GM12878 (cell line): ENCODE measurements at regions not wholly inside any gene's neighbourhood (a gene's known extent, or its start where the extent isn't known, plus 50 kb on each side); places are given as distances from the start of the nearest gene placed in this dataset.

Experiments
- ATAC-seq: fragments of 200-7000 bp; cut with Tn5 transposase; 3 replicates; pipeline ENCODE4 v1.9.1; 2020; ENCODE audit warnings: mild to moderate bottlenecking, moderate library complexity
- BruUV-seq: library from RNA; stranded (reverse); fragments of 400-500 nt; replicated peaks from 2 replicates; lab custom pipeline; 2021; lab: Mats Ljungman, UMichigan
- CTCF ChIA-PET: fragments of 300-600 bp; sonication (Branson Sonifier 250); formaldehyde crosslinking; extraction: SDS; loops from one replicate; lab custom pipeline; 2021; ENCODE audit warnings: inconsistent platforms; lab: Yijun Ruan, JAX
- POLR2A ChIA-PET: fragments of 350-600 bp; formaldehyde crosslinking; extraction: SDS; loops from one replicate; lab custom pipeline; 2021; ENCODE audit warnings: inconsistent platforms; lab: Charles Lee
- RAD21 ChIA-PET: fragments of 300-600 bp; sonication (Branson Sonifier 250); formaldehyde crosslinking; loops from one replicate; lab custom pipeline; 2023; ENCODE audit warnings: antibody characterized with exemption; ENCODE audit not compliant: unreplicated experiment; lab: Charles Lee
- SMC1A ChIA-PET: fragments of 300-600 bp; sonication (Branson Sonifier 250); formaldehyde crosslinking; loops from one replicate; lab custom pipeline; 2023; ENCODE audit not compliant: unreplicated experiment, uncharacterized antibody; lab: Charles Lee
- DNase-seq: peaks from one replicate; pipeline ENCODE4 v3.0.0-alpha.2; 2011; ENCODE audit warnings: low read depth, low spot score
- FAIRE-seq: peaks from 3 replicates; lab custom pipeline; 2011; peaks lifted over from hg19 to GRCh38; lab: Jason Lieb, UNC
- H2AFZ ChIP-seq: 2 replicates; pipeline ENCODE4 v1.6.0; 2011; ENCODE audit warnings: low read depth, low read length, control low read depth; ENCODE audit not compliant: control insufficient read depth
- H3K27ac ChIP-seq: 2 replicates; pipeline ENCODE4 v1.5.1; 2011; ENCODE audit warnings: control low read depth; ENCODE audit not compliant: control insufficient read depth, insufficient read depth
- H3K27me3 ChIP-seq, 2 experiments: replicated peaks in 1 of 2; 2 replicates each; pipeline versions ENCODE4 v1.6.0 to v1.6.1; 2011; ENCODE audit warnings: low read length in 1 of 2; ENCODE audit not compliant: control insufficient read depth in 2 of 2, insufficient read depth in 2 of 2
- H3K36me3 ChIP-seq, 2 experiments: 2 replicates each; pipeline ENCODE4 v1.5.1; 2011; ENCODE audit warnings: low read length in 1 of 2; ENCODE audit not compliant: control insufficient read depth in 2 of 2, insufficient read depth in 2 of 2
- H3K4me1 ChIP-seq: 2 replicates; pipeline ENCODE4 v1.6.1; 2011; ENCODE audit warnings: mild to moderate bottlenecking, low read length, moderate library complexity, mixed read lengths; ENCODE audit not compliant: control insufficient read depth, insufficient read depth
- H3K4me2 ChIP-seq: 2 replicates; pipeline ENCODE4 v1.6.0; 2011; ENCODE audit warnings: control low read depth; ENCODE audit not compliant: control insufficient read depth, insufficient read depth
- H3K4me3 ChIP-seq: fragments of 200-600 bp; sonication (generic); 2 replicates; pipeline ENCODE4 v1.5.1; 2016
- H3K79me2 ChIP-seq: 2 replicates; pipeline ENCODE4 v1.6.0; 2011; ENCODE audit warnings: low read length; ENCODE audit not compliant: control insufficient read depth, insufficient read depth
- H3K9ac ChIP-seq: 2 replicates; pipeline ENCODE4 v1.8.0; 2011; ENCODE audit warnings: low read length, control low read depth, mixed read lengths; ENCODE audit not compliant: control insufficient read depth, insufficient read depth
- H3K9me3 ChIP-seq: replicated peaks from 3 replicates; pipeline ENCODE4 v1.5.1; 2011; ENCODE audit warnings: mild to moderate bottlenecking, low read length; ENCODE audit not compliant: control insufficient read depth, insufficient read depth
- H4K20me1 ChIP-seq: 2 replicates; pipeline ENCODE4 v1.6.0; 2011; ENCODE audit not compliant: control insufficient read depth, insufficient read depth
- CEBPZ ChIP-seq: fragments of 150-350 bp; IDR thresholded peaks from 2 replicates; pipeline ENCODE4 v1.6.1; 2016; ENCODE audit warnings: low read depth, low read length
- EGR1 ChIP-seq, 2 experiments: IDR thresholded peaks; 1 replicate in 1 of 2; 2 replicates in 1 of 2; pipeline ENCODE4 v1.6.1; 2011 to 2012; ENCODE audit warnings: low read depth in 2 of 2, low read length in 2 of 2, borderline replicate concordance in 1 of 2, mild to moderate bottlenecking in 1 of 2, moderate library complexity in 1 of 2
- FOXM1 ChIP-seq: IDR thresholded peaks from 2 replicates; pipeline ENCODE4 v1.6.1; 2012; ENCODE audit warnings: low read depth, mild to moderate bottlenecking, inconsistent platforms, low read length, moderate library complexity
- HSF1 ChIP-seq: fragments of 150-350 bp; IDR thresholded peaks from 2 replicates; pipeline ENCODE4 v1.6.1; 2014; ENCODE audit warnings: mild to moderate bottlenecking, low read depth, low read length
- IKZF1 ChIP-seq: fragments of 450-650 bp; conservative IDR thresholded peaks from 2 replicates; pipeline ENCODE4 v1.6.1; 2017; ENCODE audit warnings: antibody characterized with exemption, mild to moderate bottlenecking
- MTA3 ChIP-seq: IDR thresholded peaks from 2 replicates; pipeline ENCODE4 v1.6.1; 2012; ENCODE audit warnings: low read length, inconsistent platforms, borderline replicate concordance
- SMARCA5 ChIP-seq: fragments of 450-650 bp; IDR thresholded peaks from 2 replicates; pipeline ENCODE4 v1.6.1; 2017; ENCODE audit warnings: mild to moderate bottlenecking
- ZNF274 ChIP-seq: IDR thresholded peaks from one replicate; pipeline ENCODE4 v1.8.0; 2011; ENCODE audit not compliant: insufficient read length, insufficient read depth
- WGBS: methylation state at CpG from one replicate; pipeline ENCODE4 v1.1.6; 2016; ENCODE audit warnings: low lambda C conversion rate; ENCODE audit not compliant: insufficient replicate concordance, insufficient coverage; ENCODE audit errors: missing lambda C conversion rate; 5-methylcytosine and 5-hydroxymethylcytosine counted together
- in situ Hi-C: fragments of 300-500 bp; cut with MboI; formaldehyde crosslinking; loops from 9 replicates; pipeline ENCODE4 v1.14.3; 2018; ENCODE audit warnings: mixed read lengths
- intact Hi-C: fragments of 100-400 bp; cut with micrococcal nuclease; formaldehyde crosslinking; loops from one replicate; pipeline ENCODE4 v1.14.2; 2022; ENCODE audit not compliant: unreplicated experiment

GRCh38 chr16:75837264-75837663, 111.0 kb upstream of the CPHXL start (continued):
- TF ChIP-seq CEBPZ (no peak), FOXM1 (no peak)
- TF ChIP-seq, all 136 proteins: peak for 0

- TF ChIP-seq MTA3 (no peak), SMARCA5 (no peak), ZNF274 (no peak), HSF1 (no peak), EGR1 (IDR thresholded peaks at IDR 0.05; ENCODE audit: borderline replicate concordance in 1 of 2, low read depth in 2 of 2, low read length in 2 of 2) (no peak), IKZF1 (no peak)
- TF ChIP-seq, all 136 proteins: peak for 0
- peaks cover 0 to 2% of the 10 kb centered on the region in 2 experiments; a peak in 1 of 4 replicates for H3K27me3 ChIP-seq
- BruUV-seq = no TSS peak
- in situ Hi-C loops (no loop called here), intact Hi-C loops (no loop called here)
- H3K9ac ChIP-seq = no peak overlapping the region
- ChIA-PET RAD21 (no interaction called here), POLR2A (interaction anchor here (0.6 kb wide), 1 partner anchor 741 kb away, joined by 4 read pairs; no protein-coding TSS in a partner anchor), SMC1A (interaction anchor here (0.6 kb wide), 1 partner anchor 24 kb away, joined by 4 read pairs; no protein-coding TSS in a partner anchor), CTCF (interaction anchor here (0.6 kb wide), 1 partner anchor 796 kb away, joined by 4 read pairs; no protein-coding TSS in a partner anchor)
- no peak overlapping the region for H3K4me3 ChIP-seq
- H4K20me1 ChIP-seq = no peaks in the 10 kb centered on the region
- H2AFZ ChIP-seq = no peak overlapping the region
- H3K79me2 ChIP-seq = no peaks in the 10 kb centered on the region
- H3K4me1 ChIP-seq = no peaks in the 10 kb centered on the region
- no peak for DNase-seq
- no peaks in the 10 kb centered on the region for H3K36me3 ChIP-seq
- no peaks in the 10 kb centered on the region for H3K9me3 ChIP-seq
- H3K4me2 ChIP-seq = no peak overlapping the region
- FAIRE-seq = no peak
- no peak overlapping the region for H3K27ac ChIP-seq
- WGBS = 5% methylated on average over 2 of the region's 2 CpGs
- ATAC-seq = no peak
Measured at GRCh38 chr16:75837681-75838080, 111.4 kb upstream of the CPHXL start.
